ENCODE measurements at regions not wholly inside any gene's neighbourhood (a gene's known extent, or its start where the extent isn't known, plus 50 kb on each side); places are given as distances from the start of the nearest gene placed in this dataset.

DNA sequence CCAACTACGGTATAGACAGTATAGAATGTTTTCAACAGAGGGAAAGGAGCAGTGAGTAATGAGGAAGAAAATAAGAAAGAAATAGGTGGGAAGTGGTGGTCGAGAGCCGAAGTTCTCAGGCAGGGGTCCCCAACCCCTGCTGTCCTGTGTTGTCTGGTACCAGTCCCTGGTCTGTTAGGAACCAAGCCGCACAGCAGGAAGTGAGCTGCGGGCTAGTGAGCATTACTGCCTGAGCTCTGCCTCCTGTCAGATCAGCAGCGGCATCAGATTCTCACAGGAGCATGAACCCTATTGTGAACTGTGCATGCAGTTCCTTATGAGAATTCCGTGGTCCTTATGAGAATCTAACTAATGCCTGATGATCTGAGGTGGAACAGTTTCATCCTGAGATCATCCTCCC, 107.3 kb upstream of the PTPRR start:
- no peaks in the 10 kb centered on the region for H3K36me3 ChIP-seq (replicated peaks; ENCODE audit: control insufficient read depth, insufficient read depth, low read length)
- DNase-seq: no peak
- H3K27me3 ChIP-seq (ENCODE audit: control insufficient read depth, insufficient read depth, low read length): no peaks in the 10 kb centered on the region
- H3K4me3 ChIP-seq (ENCODE audit: insufficient read depth, low read depth, low read length): no peak overlapping the region

- DNase-seq: no peak
- H3K36me3 ChIP-seq (replicated peaks; ENCODE audit: control insufficient read depth, insufficient read depth, low read length): no peaks in the 10 kb centered on the region
- H3K27me3 ChIP-seq (ENCODE audit: control insufficient read depth, insufficient read depth, low read length): no peaks in the 10 kb centered on the region
- H3K4me3 ChIP-seq (ENCODE audit: insufficient read depth, low read depth, low read length): no peak overlapping the region
Observed at GRCh38 chr12:71024827-71025226, 104.3 kb upstream of the PTPRR start.

- H3K4me3 ChIP-seq (ENCODE audit: insufficient read depth, low read depth, low read length): no peak overlapping the region
- no peaks in the 10 kb centered on the region for H3K36me3 ChIP-seq (replicated peaks; ENCODE audit: control insufficient read depth, insufficient read depth, low read length)
- DNase-seq: no peak
- no peaks in the 10 kb centered on the region for H3K27me3 ChIP-seq (ENCODE audit: control insufficient read depth, insufficient read depth, low read length)
Observed at GRCh38 chr12:71024281-71024680, 103.7 kb upstream of the PTPRR start.

DNA sequence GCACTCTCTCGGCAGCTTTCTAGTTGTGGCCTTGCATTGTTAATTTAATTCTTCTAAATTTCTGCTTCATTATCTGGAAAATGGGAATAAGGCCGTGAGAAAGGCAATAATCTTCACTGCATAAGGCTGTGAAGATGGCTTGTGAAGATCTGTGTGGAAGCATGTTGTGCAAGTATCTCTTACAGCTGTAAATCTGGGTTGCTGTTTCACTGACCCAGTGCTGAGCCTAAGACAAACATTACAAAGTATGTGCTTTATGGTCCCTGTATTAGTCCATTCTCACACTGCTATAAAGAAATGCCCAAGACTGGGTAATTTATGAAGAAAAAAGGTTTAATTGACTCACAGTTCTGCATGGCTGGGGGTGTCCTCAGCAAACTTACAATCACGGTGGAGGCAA, 101.0 kb upstream of the PTPRR start:
- H3K4me3 ChIP-seq (ENCODE audit: insufficient read depth, low read depth, low read length): no peak overlapping the region
- no peak for DNase-seq
- H3K27me3 ChIP-seq (ENCODE audit: control insufficient read depth, insufficient read depth, low read length): no peaks in the 10 kb centered on the region

DNA sequence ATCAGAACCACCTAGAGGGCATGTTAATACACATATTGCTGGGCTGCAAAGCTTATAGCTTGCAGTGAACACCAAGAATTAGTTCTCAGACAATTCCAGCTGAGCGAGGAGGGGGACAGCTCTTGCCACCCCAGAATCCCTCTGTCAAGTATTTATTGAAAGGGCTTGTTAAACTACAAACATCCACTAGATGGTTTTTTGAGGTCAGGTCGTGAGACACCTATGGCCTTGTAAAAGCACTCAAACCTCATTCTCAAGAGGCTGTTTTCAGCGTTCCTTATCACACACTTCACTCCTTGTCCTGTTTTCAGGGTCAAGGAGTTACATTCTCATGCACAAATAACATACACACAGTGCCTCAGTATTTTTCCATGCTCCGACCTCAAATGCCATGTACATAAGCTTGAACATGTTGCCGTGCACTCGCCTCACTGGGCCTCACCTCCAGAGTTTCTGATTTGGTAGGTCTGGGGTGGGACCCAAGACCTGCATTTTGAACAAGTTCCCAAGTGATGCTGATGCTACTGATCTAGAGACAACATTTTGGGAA, 98.8 kb upstream of the PTPRR start:
- H3K4me3 ChIP-seq (ENCODE audit: insufficient read depth, low read depth, low read length): no peak overlapping the region
- H3K36me3 ChIP-seq (replicated peaks; ENCODE audit: control insufficient read depth, insufficient read depth, low read length): no peaks in the 10 kb centered on the region
- no peak for DNase-seq
- H3K27me3 ChIP-seq (ENCODE audit: control insufficient read depth, insufficient read depth, low read length): no peaks in the 10 kb centered on the region

More for the DNA sequence above, 101.0 kb upstream of the PTPRR start:
- H3K36me3 ChIP-seq (replicated peaks; ENCODE audit: control insufficient read depth, insufficient read depth, low read length): no peaks in the 10 kb centered on the region

DNA sequence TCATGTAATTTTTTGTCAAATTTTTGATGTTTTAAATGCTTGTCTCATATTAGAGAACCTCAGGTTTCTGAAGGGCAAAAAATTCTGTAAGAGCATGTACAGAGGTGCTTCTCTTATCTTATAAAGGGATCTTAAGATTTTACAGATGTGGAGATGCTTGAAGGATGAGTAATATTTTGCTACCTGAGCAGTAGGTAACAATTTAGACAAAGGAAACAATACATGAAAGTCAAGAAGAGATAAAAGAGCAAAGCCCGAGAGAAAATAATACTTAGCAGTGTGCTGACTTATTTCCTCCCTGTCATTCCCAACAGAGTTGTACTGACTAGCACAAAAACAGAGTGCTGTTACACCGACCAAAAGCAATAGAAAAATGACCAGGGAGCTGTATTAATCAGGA, 98.1 kb upstream of the PTPRR start:
- Histone ChIP-seq H3K36me3 (replicated peaks; ENCODE audit: control insufficient read depth, insufficient read depth, low read length) (no peaks in the 10 kb centered on the region), H3K27me3 (ENCODE audit: control insufficient read depth, insufficient read depth, low read length) (no peaks in the 10 kb centered on the region), H3K4me3 (ENCODE audit: insufficient read depth, low read depth, low read length) (no peak overlapping the region)
- DNase-seq: no peak

- no peak for DNase-seq
- no peak overlapping the region for H3K4me3 ChIP-seq (ENCODE audit: insufficient read depth, low read depth, low read length)
Observed at GRCh38 chr12:71014180-71014785, 93.7 kb upstream of the PTPRR start.

GRCh38 chr12:71011261-71011660, 90.7 kb upstream of the PTPRR start:
- H3K36me3 ChIP-seq (replicated peaks; ENCODE audit: control insufficient read depth, insufficient read depth, low read length): no peaks in the 10 kb centered on the region
- no peak overlapping the region for H3K4me3 ChIP-seq (ENCODE audit: insufficient read depth, low read depth, low read length)
- no peaks in the 10 kb centered on the region for H3K27me3 ChIP-seq (ENCODE audit: control insufficient read depth, insufficient read depth, low read length)
- no peak for DNase-seq

More at GRCh38 chr12:71014180-71014785, 93.7 kb upstream of the PTPRR start:
- no peaks in the 10 kb centered on the region for H3K27me3 ChIP-seq (ENCODE audit: control insufficient read depth, insufficient read depth, low read length)
- H3K36me3 ChIP-seq (replicated peaks; ENCODE audit: control insufficient read depth, insufficient read depth, low read length): no peaks in the 10 kb centered on the region

- no peak overlapping the region for H3K4me3 ChIP-seq (ENCODE audit: insufficient read depth, low read depth, low read length)
- DNase-seq: no peak
- no peaks in the 10 kb centered on the region for H3K27me3 ChIP-seq (ENCODE audit: control insufficient read depth, insufficient read depth, low read length)
Observed at GRCh38 chr12:71010143-71010479, 89.6 kb upstream of the PTPRR start.

GRCh38 chr12:71009430-71010142, 89.0 kb upstream of the PTPRR start:
- no peak overlapping the region for H3K4me3 ChIP-seq (ENCODE audit: insufficient read depth, low read depth, low read length)
- DNase-seq: no peak
- H3K27me3 ChIP-seq (ENCODE audit: control insufficient read depth, insufficient read depth, low read length): no peaks in the 10 kb centered on the region
- H3K36me3 ChIP-seq (replicated peaks; ENCODE audit: control insufficient read depth, insufficient read depth, low read length): no peaks in the 10 kb centered on the region

More at GRCh38 chr12:71010143-71010479, 89.6 kb upstream of the PTPRR start:
- H3K36me3 ChIP-seq (replicated peaks; ENCODE audit: control insufficient read depth, insufficient read depth, low read length): no peaks in the 10 kb centered on the region

DNA sequence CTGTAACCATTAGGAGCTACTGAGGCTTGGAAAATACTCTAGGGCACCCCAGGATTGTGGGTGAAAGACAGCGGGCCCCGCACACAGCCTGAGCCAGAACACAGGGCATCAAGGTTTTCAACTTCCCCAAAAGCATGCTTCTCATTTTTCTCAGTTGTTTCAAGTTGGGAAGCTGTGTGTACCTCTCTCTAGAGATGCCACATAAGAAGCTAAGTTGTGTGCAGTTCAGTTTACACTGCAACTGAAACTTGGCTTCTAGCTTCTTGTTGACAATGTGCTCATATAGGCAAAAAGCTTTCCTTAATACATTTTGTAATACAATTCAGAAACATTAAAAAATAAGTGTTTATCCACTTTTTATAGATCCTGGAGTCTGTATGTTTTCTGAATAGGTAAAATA, 88.1 kb upstream of the PTPRR start:
- H3K27me3 ChIP-seq (ENCODE audit: control insufficient read depth, insufficient read depth, low read length): no peaks in the 10 kb centered on the region
- no peak overlapping the region for H3K4me3 ChIP-seq (ENCODE audit: insufficient read depth, low read depth, low read length)
- DNase-seq: no peak
- H3K36me3 ChIP-seq (replicated peaks; ENCODE audit: control insufficient read depth, insufficient read depth, low read length): no peaks in the 10 kb centered on the region

DNA sequence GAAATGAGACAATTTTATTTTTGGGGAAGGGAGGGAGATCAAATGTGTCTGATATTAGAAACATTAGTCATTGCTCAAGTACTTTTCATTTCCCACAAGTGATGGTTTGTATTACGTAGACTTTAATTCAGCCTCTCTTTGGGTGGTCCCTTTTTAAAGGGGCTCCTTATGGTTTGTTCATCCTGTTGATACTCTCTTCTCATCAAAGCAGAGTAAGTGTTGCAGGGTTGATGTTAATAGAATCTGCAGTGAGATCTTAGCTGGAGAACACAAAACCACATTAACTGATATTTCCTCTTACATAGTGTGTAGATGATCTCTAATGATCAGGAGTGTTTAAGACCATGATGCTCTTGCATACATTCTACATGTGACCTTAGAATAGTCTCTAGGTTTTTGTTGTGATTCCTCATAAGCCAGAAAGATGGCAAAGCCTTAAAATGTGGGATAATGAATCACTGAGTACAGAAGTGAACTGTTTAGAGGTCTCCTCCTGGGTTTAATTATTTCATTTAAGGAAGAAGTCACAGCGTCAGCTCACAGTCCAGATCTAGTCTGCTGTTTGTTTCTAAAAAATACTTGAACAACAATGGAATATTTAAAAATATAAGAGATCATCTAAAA, 87.4 kb upstream of the PTPRR start:
- H3K27me3 ChIP-seq (ENCODE audit: control insufficient read depth, insufficient read depth, low read length): no peaks in the 10 kb centered on the region

GRCh38 chr12:71007020-71007419, 86.5 kb upstream of the PTPRR start:
- H3K4me3 ChIP-seq (ENCODE audit: insufficient read depth, low read depth, low read length): no peak overlapping the region
- no peak for DNase-seq
- H3K36me3 ChIP-seq (replicated peaks; ENCODE audit: control insufficient read depth, insufficient read depth, low read length): no peaks in the 10 kb centered on the region
- no peaks in the 10 kb centered on the region for H3K27me3 ChIP-seq (ENCODE audit: control insufficient read depth, insufficient read depth, low read length)

More for the DNA sequence above, 87.4 kb upstream of the PTPRR start:
- no peak for DNase-seq
- Histone ChIP-seq H3K36me3 (replicated peaks; ENCODE audit: control insufficient read depth, insufficient read depth, low read length) (no peaks in the 10 kb centered on the region), H3K4me3 (ENCODE audit: insufficient read depth, low read depth, low read length) (no peak overlapping the region)

DNA sequence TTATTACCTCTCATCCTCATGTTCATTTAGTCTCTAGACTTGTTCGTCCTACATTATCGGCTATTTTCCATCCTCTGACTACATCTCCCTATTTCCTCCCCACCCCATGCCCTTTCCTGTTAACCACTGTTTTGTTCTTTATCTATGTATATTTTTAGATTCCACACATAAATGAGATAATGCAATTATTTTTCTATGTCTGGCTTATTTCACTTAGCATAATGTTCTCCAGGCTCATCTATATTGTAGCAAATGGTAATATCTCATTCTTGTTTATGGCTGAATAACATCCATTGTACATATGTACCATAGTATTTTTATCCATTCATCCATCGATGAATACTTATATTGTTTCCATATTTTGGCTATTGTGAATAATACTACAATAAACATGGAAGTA, 84.6 kb upstream of the PTPRR start:
- DNase-seq: no peak
- no peak overlapping the region for H3K4me3 ChIP-seq (ENCODE audit: insufficient read depth, low read depth, low read length)
- H3K36me3 ChIP-seq (replicated peaks; ENCODE audit: control insufficient read depth, insufficient read depth, low read length): no peaks in the 10 kb centered on the region
- H3K27me3 ChIP-seq (ENCODE audit: control insufficient read depth, insufficient read depth, low read length): no peaks in the 10 kb centered on the region

- Histone ChIP-seq H3K4me3 (ENCODE audit: insufficient read depth, low read depth, low read length) (no peak overlapping the region), H3K36me3 (replicated peaks; ENCODE audit: control insufficient read depth, insufficient read depth, low read length) (no peaks in the 10 kb centered on the region), H3K27me3 (ENCODE audit: control insufficient read depth, insufficient read depth, low read length) (no peaks in the 10 kb centered on the region)
- no peak for DNase-seq
Observed at GRCh38 chr12:71004578-71004977, 84.0 kb upstream of the PTPRR start.
